HEK293T (cell line): ENCODE measurements at regions not wholly inside any gene's neighbourhood (a gene's known extent, or its start where the extent isn't known, plus 50 kb on each side); places are given as distances from the start of the nearest gene placed in this dataset.
"Not testable (repeated sequence)": the region's sequence is repeated elsewhere in the genome, so short reads cannot be mapped to it uniquely, and the experiment has no call there.

Experiments used
- CTCF ChIA-PET: fragments of 350-600 bp; formaldehyde crosslinking; extraction: SDS; loops from one replicate; lab custom pipeline; 2021; ENCODE audit warnings: antibody characterized with exemption, inconsistent platforms; lab: Yijun Ruan, JAX
- POLR2A ChIA-PET: fragments of 350-600 bp; formaldehyde crosslinking; extraction: SDS; loops from one replicate; lab custom pipeline; 2020; ENCODE audit warnings: antibody characterized with exemption, inconsistent platforms; lab: Yijun Ruan, JAX
- DNase-seq: peaks from one replicate; pipeline ENCODE4 v3.0.0; 2012; ENCODE audit warnings: mixed read lengths; ENCODE audit errors: extremely low spot score
- ARNT ChIP-seq: fragments of 450-650 bp; IDR thresholded peaks from 2 replicates; pipeline ENCODE4 v1.6.1; 2017; ENCODE audit warnings: mild to moderate bottlenecking
- BHLHE40 ChIP-seq: fragments of 450-650 bp; IDR thresholded peaks from 2 replicates; pipeline ENCODE4 v1.6.1; 2016; ENCODE audit warnings: mild to moderate bottlenecking, moderate library complexity, borderline replicate concordance
- CTBP1 ChIP-seq: fragments of 450-650 bp; IDR thresholded peaks from 2 replicates; pipeline ENCODE4 v1.6.1; 2016; ENCODE audit warnings: borderline replicate concordance
- ELF4 ChIP-seq: fragments of 450-650 bp; IDR thresholded peaks from 2 replicates; pipeline ENCODE4 v1.6.1; 2017; ENCODE audit warnings: antibody characterized with exemption
- FOXA1 ChIP-seq: fragments of 450-650 bp; IDR thresholded peaks from 2 replicates; pipeline ENCODE4 v1.6.1; 2016; ENCODE audit warnings: mild to moderate bottlenecking
- FOXK2 ChIP-seq: fragments of 450-650 bp; IDR thresholded peaks from 2 replicates; pipeline ENCODE4 v1.6.1; 2016; ENCODE audit warnings: mild to moderate bottlenecking
- FOXM1 ChIP-seq: fragments of 450-650 bp; IDR thresholded peaks from 2 replicates; pipeline ENCODE4 v1.6.1; 2017; ENCODE audit warnings: mild to moderate bottlenecking, borderline replicate concordance
- HDGF ChIP-seq: fragments of 450-650 bp; IDR thresholded peaks from 2 replicates; pipeline ENCODE4 v1.6.1; 2017; ENCODE audit warnings: antibody characterized with exemption, borderline replicate concordance
- L3MBTL2 ChIP-seq: fragments of 450-650 bp; conservative IDR thresholded peaks from 2 replicates; pipeline ENCODE4 v1.6.1; 2016; ENCODE audit warnings: mild to moderate bottlenecking
- LEF1 ChIP-seq: fragments of 450-650 bp; IDR thresholded peaks from 2 replicates; pipeline ENCODE4 v1.6.1; 2017; ENCODE audit warnings: mild to moderate bottlenecking, borderline replicate concordance
- NFRKB ChIP-seq: fragments of 450-650 bp; IDR thresholded peaks from 2 replicates; pipeline ENCODE4 v1.6.1; 2016; ENCODE audit warnings: mild to moderate bottlenecking, moderate library complexity
- PKNOX1 ChIP-seq: fragments of 450-650 bp; IDR thresholded peaks from 2 replicates; pipeline ENCODE4 v1.6.1; 2016
- SP1 ChIP-seq: fragments of 450-650 bp; IDR thresholded peaks from 2 replicates; pipeline ENCODE4 v1.6.1; 2017
- SUZ12 ChIP-seq: fragments of 450-650 bp; IDR thresholded peaks from 2 replicates; pipeline ENCODE4 v1.6.1; 2016; ENCODE audit warnings: mild to moderate bottlenecking
- TARDBP ChIP-seq: fragments of 450-650 bp; IDR thresholded peaks from 2 replicates; pipeline ENCODE4 v1.6.1; 2016
- ZNF384 ChIP-seq: fragments of 450-650 bp; IDR thresholded peaks from 2 replicates; pipeline ENCODE4 v1.6.1; 2016

- CTCF ChIA-PET = no interaction called here
- TF ChIP-seq NFRKB = no peak
- TF ChIP-seq ELF4 = no peak
- TF ChIP-seq TARDBP = no peak
- TF ChIP-seq ARNT = no peak
- no peak for TF ChIP-seq SP1
- no peak for TF ChIP-seq FOXA1
- no peak for TF ChIP-seq SUZ12
- TF ChIP-seq FOXM1 = no peak
- TF ChIP-seq CTBP1 = no peak
- no peak for TF ChIP-seq ZNF384
- TF ChIP-seq HDGF = no peak
- no peak for TF ChIP-seq PKNOX1
- no peak for TF ChIP-seq BHLHE40
- no peak for TF ChIP-seq LEF1
- no peak for TF ChIP-seq FOXK2
- no peak for TF ChIP-seq L3MBTL2
- DNase-seq = no peak
- POLR2A ChIA-PET = no interaction called here
Measured at GRCh38 chr14:92223025-92223424, 99.9 kb upstream of the SLC24A4 start.

- TF ChIP-seq FOXK2 = no peak
- no peak for TF ChIP-seq L3MBTL2
- no peak for TF ChIP-seq ARNT
- no peak for TF ChIP-seq CTBP1
- no peak for TF ChIP-seq ZNF384
- no peak for TF ChIP-seq SP1
- TF ChIP-seq NFRKB = no peak
- TF ChIP-seq PKNOX1 = no peak
- ChIA-PET POLR2A (interaction anchor here (1.1 kb wide), 1 partner anchor 16 kb away, joined by 4 read pairs; no protein-coding TSS in a partner anchor), CTCF (interaction anchor here (1.1 kb wide), 1 partner anchor 118 kb away, joined by 5 read pairs; the partner anchor contains the start of gene ATXN3)
- no peak for DNase-seq
Measured at GRCh38 chr14:92224358-92224954, 98.5 kb upstream of the SLC24A4 start.

- POLR2A ChIA-PET = no interaction called here
- TF ChIP-seq ZNF384 (no peak), FOXK2 (no peak), TARDBP (no peak), SP1 (no peak), FOXM1 (no peak), ARNT (no peak), FOXA1 (no peak), HDGF (no peak), BHLHE40 (no peak), PKNOX1 (no peak), L3MBTL2 (no peak), LEF1 (no peak), SUZ12 (no peak), ELF4 (no peak), CTBP1 (no peak)
- DNase-seq = no peak
- CTCF ChIA-PET = no interaction called here
Measured at GRCh38 chr14:92225731-92226130, 97.2 kb upstream of the SLC24A4 start.

- POLR2A ChIA-PET, CTCF ChIA-PET, DNase-seq: not testable (repeated sequence)
Measured at GRCh38 chr14:92226166-92226565, 96.8 kb upstream of the SLC24A4 start.

- DNase-seq = no peak
- CTCF ChIA-PET = no interaction called here
- POLR2A ChIA-PET = no interaction called here
- TF ChIP-seq TARDBP = no peak
- no peak for TF ChIP-seq LEF1
- TF ChIP-seq FOXM1 = no peak
- no peak for TF ChIP-seq FOXA1
- TF ChIP-seq ARNT = no peak
- no peak for TF ChIP-seq SP1
- no peak for TF ChIP-seq CTBP1
- TF ChIP-seq PKNOX1 = no peak
- TF ChIP-seq NFRKB = no peak
- TF ChIP-seq HDGF = no peak
- no peak for TF ChIP-seq FOXK2
- no peak for TF ChIP-seq L3MBTL2
- no peak for TF ChIP-seq ZNF384
- TF ChIP-seq ELF4 = no peak
- no peak for TF ChIP-seq BHLHE40
- no peak for TF ChIP-seq SUZ12
Measured at GRCh38 chr14:92236243-92236900, 86.6 kb upstream of the SLC24A4 start.
